ENCODE measurements at regions not wholly inside any gene's neighbourhood (a gene's known extent, or its start where the extent isn't known, plus 50 kb on each side); places are given as distances from the start of the nearest gene placed in this dataset.
A peak's percentile ranks its signal among the peaks of the same experiment; 100 is the strongest.
"Not testable (repeated sequence)": the region's sequence is repeated elsewhere in the genome, so short reads cannot be mapped to it uniquely, and the experiment has no call there.

DNA sequence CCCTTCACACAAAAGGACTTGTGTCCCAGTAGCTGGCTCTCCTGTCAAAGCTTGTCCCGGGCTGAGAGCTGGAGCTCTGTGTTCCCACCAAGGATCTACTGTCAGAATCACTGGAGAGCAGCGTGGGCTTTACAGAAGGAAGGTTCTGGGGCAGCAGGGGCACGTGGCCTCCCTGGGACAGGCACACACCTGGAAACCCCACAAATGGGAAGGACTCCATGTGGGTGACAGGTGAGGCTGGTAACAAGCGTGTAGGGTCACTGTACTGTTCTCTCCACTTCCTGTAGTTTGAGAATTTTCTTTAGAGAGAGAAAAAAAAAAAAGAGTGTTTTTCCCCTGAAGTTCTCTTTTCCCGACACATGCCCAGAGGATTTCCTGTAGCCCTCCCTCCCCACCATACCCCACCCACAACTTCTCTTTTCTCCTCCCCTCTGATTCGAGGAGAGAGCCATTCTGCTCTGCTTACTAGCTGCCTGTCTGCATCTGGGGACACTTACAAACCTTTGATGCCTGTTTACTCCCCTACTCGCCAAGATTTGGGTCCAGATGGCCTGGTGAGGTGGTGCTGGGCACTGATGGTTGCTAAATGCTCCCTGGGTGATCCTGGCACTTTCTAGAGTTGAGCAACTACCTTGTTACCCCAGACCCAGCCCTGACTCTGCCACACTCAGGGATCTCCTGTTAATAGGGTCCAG lies 84.1 kb upstream of the SIRPA start:
- DNase-seq (ENCODE audit: low read depth): peak; percentile 57

DNA sequence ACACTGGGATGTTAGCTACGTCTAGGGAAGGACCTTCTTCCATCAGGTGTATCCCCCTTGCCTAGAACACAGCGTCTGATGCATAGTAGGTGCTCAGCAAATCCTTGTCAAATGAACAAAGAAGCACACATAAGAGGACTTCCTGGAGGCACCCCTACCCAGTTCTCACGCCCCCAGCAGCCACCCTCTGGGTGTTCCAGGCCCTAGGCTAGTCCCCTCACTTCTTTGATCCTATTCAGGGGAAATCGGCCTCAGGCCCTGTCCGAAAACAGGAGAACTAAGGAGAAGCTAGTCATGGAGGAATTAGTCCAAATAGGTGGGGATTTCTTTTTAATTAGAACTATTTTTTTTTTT lies 84.7 kb upstream of the SIRPA start:
- no peak for DNase-seq (ENCODE audit: low read depth)

DNA sequence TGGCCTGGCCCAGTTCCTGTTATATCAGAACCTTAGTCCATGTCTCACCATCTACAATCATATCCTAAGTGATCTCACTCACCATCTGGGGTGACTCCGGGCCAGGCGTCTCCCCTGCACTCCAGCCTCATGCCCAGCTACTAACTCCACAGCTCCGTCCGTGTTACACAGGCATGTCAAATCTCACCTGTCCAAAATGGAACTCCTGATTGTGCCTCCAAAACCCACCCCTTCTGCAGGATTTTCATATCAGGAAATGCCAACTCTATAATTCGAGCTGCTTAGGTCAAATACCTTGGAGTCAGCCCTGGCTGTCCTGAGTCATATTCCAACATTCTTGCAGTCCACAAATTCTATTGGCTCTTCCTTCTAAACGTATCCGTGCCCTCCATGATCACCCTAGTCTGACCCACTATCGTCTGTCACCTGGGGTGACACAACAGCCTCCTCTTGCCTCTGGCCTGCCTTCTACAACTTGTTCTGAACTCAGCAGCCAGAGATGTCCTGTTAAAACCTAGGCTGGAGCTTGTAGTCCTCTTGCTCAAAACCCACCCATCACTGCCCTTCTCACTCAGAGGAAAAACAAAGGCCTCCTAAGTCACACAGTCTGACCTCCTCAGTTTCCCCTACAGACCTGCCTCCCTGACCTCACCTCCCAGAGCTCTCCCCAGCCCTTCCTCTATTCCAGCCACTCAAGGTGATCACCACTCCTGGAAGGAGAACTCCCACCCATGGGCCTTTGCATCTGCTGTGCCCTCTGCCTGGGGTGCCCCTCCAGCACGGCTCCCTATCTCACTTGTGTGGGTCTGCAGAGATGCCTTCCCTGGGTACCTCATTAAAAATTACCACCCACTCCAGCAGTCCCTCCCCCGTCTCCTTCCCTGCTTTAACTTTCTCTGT lies 85.3 kb upstream of the SIRPA start:
- DNase-seq (ENCODE audit: low read depth): peak; percentile 69

- peak; percentile 91 for DNase-seq (ENCODE audit: low read depth)
These were observed 86.1 kb upstream of the SIRPA start for GRCh38 chr20:1809131-1809572.

GRCh38 chr20:1808101-1808500 lies 87.1 kb upstream of the SIRPA start:
- DNase-seq (ENCODE audit: low read depth): no peak

DNA sequence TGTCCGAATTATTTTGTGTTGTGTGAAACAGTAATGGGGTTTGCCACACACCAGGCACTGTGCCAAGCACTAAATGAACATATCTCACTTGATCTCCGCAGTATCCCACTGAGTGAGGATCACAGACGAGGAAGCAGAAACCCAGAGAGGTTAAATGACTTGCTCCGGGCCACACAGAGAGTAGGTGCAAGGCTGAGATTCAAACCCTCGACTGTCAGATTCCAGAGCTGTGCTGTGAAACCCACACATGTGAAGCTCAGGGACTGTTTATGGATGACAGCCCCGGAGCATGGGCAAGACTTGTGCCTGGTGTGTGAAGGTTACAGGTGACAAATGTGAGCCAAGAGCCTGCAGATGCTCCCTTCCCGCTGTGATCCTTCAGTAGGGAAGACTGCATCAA lies 87.8 kb upstream of the SIRPA start:
- no peak for DNase-seq (ENCODE audit: low read depth)

DNA sequence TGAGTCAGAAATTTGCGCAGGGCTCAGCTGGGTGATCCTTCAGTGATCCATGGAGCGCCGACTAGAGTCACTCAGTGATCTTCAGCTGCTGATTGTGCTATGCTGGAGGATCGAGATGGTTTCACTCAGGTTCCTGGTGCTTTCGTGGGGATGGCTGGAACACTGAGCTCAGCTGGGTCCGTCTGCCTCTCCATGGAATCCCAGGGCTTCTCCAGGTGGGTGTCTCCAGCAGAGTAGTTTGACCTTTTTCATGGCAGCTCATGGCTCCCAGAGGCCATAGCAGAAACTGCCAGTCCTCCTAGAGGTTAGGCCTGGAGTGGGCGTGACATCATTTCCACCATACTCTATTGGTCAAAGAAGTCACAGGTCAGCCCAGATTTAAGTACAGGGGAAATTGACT lies 88.8 kb upstream of the SIRPA start:
- no peak for DNase-seq (ENCODE audit: low read depth)

- DNase-seq (ENCODE audit: low read depth): no peak
These were observed 89.4 kb upstream of the SIRPA start for GRCh38 chr20:1805816-1806215.

GRCh38 chr20:1805161-1805581 lies 90.0 kb upstream of the SIRPA start:
- no peak for DNase-seq (ENCODE audit: low read depth)

DNA sequence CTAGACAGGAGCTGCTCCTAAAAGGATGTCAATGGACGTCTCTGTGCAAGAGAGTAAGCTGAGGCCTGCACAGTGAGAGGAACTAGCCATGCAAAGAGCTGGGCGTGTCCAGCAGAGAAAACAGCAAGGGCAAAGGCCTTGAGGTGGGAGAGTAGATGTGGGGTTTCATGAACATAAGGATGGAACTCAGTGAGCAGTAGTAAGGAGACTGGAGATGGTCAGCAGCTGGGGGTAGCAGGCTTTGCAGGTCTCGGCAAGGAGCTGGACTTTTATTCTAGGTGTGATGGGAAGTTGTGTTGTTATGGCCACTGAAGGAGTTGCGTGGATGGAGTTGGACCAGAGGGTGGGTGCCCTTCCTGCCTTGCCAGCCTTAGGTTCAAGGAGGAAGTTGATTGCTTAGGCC lies 90.7 kb upstream of the SIRPA start:
- no peak for DNase-seq (ENCODE audit: low read depth)

- DNase-seq (ENCODE audit: low read depth): no peak
These were observed 91.2 kb upstream of the SIRPA start for GRCh38 chr20:1803932-1804501.

GRCh38 chr20:1803061-1803931 lies 91.9 kb upstream of the SIRPA start:
- peak; percentile 58 for DNase-seq (ENCODE audit: low read depth)

GRCh38 chr20:1802385-1803060 lies 92.7 kb upstream of the SIRPA start:
- peak; percentile 83 for DNase-seq (ENCODE audit: low read depth)

- no peak for DNase-seq (ENCODE audit: low read depth)
These were observed 93.3 kb upstream of the SIRPA start for GRCh38 chr20:1801929-1802306.

- DNase-seq (ENCODE audit: low read depth): no peak
These were observed 93.8 kb upstream of the SIRPA start for GRCh38 chr20:1801225-1801928.

- no peak for DNase-seq (ENCODE audit: low read depth)
These were observed 94.4 kb upstream of the SIRPA start for GRCh38 chr20:1800777-1801176.

- DNase-seq (ENCODE audit: low read depth): no peak
These were observed 95.0 kb upstream of the SIRPA start for GRCh38 chr20:1800180-1800579.

GRCh38 chr20:1799746-1800145 lies 95.5 kb upstream of the SIRPA start:
- not testable (repeated sequence) for DNase-seq (ENCODE audit: low read depth)

DNA sequence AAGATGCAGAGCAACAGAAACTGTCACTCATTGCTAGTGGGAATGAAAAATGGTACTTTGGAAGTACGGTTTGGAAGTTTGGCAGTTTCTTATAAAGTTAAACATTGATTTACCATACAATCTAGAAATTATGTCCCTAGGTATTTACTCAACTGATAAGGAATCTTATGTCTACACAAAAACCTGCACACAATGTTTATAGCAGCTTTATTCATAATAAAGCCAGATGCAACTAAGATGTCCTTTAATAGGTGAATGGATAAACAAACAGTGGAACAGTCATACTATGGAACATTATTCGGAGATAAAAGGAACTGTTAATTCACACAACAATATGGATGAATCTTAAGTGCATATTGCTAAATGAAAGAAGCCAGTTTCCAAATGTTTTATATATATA lies 96.2 kb upstream of the SIRPA start:
- no peak for DNase-seq (ENCODE audit: low read depth)

DNA sequence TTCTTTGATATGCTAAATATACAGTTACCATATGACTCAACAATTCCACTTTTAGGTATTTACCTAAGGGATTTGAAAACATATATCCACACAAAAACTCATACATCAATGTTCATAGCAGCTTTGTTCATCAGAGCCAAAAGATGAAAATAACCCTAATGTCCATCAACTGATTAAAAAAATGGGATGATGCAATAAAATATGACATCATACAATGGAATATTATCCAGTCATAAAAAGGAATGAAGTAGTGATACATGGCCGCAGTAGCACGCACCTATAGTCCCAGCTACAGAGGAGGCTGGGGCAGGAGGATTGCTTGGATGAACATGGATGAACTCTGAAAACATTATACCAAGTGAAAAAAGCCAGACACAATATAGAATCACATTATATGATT lies 101.4 kb upstream of the SIRPA start:
- no peak for DNase-seq (ENCODE audit: low read depth)

- no peak for DNase-seq (ENCODE audit: low read depth)
These were observed 102.9 kb upstream of the SIRPA start for GRCh38 chr20:1792274-1792673.

Measured in Daoy (cell line).